HUDEP-2 (cell line): ENCODE measurements at regions not wholly inside any gene's neighbourhood (a gene's known extent, or its start where the extent isn't known, plus 50 kb on each side); places are given as distances from the start of the nearest gene placed in this dataset.

ENCODE experiments used
- DNase-seq, 76 experiments: peaks; one replicate each; lab custom pipeline; 2025; ENCODE audit not compliant: unreplicated experiment in 76 of 76; lab: John Stamatoyannopoulos, UW

GRCh38 chr3:5270666-5271371 is 83.3 kb downstream of the EDEM1 start:
- no peak for DNase-seq

- no peak for DNase-seq
Observed at GRCh38 chr3:5271372-5271683, 83.8 kb downstream of the EDEM1 start.

- no peak for DNase-seq
Observed at GRCh38 chr3:5272387-5272786, 84.9 kb downstream of the EDEM1 start.

- DNase-seq, result no peak
Observed at GRCh38 chr3:5274091-5274490, 86.6 kb downstream of the EDEM1 start.

- DNase-seq, result no peak
Observed at GRCh38 chr3:5275529-5275928, 88.0 kb downstream of the EDEM1 start.

- DNase-seq, result no peak
Observed at GRCh38 chr3:5276934-5277333, 89.4 kb downstream of the EDEM1 start.

GRCh38 chr3:5277612-5278236 is 90.2 kb downstream of the EDEM1 start:
- DNase-seq, result no peak

GRCh38 chr3:5278666-5279065 is 91.2 kb downstream of the EDEM1 start:
- no peak for DNase-seq

GRCh38 chr3:5282703-5283102 is 95.2 kb downstream of the EDEM1 start:
- DNase-seq, result no peak

- no peak for DNase-seq
Observed at GRCh38 chr3:5285439-5285838, 97.9 kb downstream of the EDEM1 start.

- no peak for DNase-seq
Observed at GRCh38 chr3:5290915-5291314, 103.4 kb downstream of the EDEM1 start.

- no peak for DNase-seq
Observed at GRCh38 chr3:5292512-5292911, 105.0 kb downstream of the EDEM1 start.

GRCh38 chr3:5293207-5293606 is 105.7 kb downstream of the EDEM1 start:
- DNase-seq, result no peak

GRCh38 chr3:5294356-5294755 is 106.8 kb downstream of the EDEM1 start:
- no peak for DNase-seq

- no peak for DNase-seq
Observed at GRCh38 chr3:5295191-5295690, 107.7 kb downstream of the EDEM1 start.

GRCh38 chr3:5296362-5296761 is 108.9 kb downstream of the EDEM1 start:
- DNase-seq, result no peak

- DNase-seq, result no peak
Observed at GRCh38 chr3:5297895-5298294, 110.4 kb downstream of the EDEM1 start.

- DNase-seq, result no peak
Observed at GRCh38 chr3:5298453-5298852, 110.9 kb downstream of the EDEM1 start.

GRCh38 chr3:5299161-5299560 is 111.7 kb downstream of the EDEM1 start:
- no peak for DNase-seq

GRCh38 chr3:5300638-5301037 is 113.1 kb downstream of the EDEM1 start:
- DNase-seq, result no peak

- DNase-seq, result no peak
Observed at GRCh38 chr3:5301651-5302297, 114.3 kb downstream of the EDEM1 start.

- DNase-seq, result no peak
Observed at GRCh38 chr3:5302661-5303060, 115.2 kb downstream of the EDEM1 start.
